Prostate gland (tissue), 2 donors: ENCODE measurements at regions not wholly inside any gene's neighbourhood (a gene's known extent, or its start where the extent isn't known, plus 50 kb on each side); places are given as distances from the start of the nearest gene placed in this dataset.

ENCODE experiments used
- CTCF ChIP-seq, 4 experiments: fragments of 200-600 bp in 2 of 4; fragments of 450-650 bp in 2 of 4; sonication (generic) in 2 of 4; IDR thresholded peaks; 1 replicate in 3 of 4; 2 replicates in 1 of 4; pipeline ENCODE4 v1.5.1; 2016 to 2019; ENCODE audit warnings: antibody characterized with exemption in 4 of 4, mild to moderate bottlenecking in 2 of 4, moderate library complexity in 2 of 4
- POLR2A ChIP-seq: fragments of 450-650 bp; IDR thresholded peaks from one replicate; pipeline ENCODE4 v1.6.1; 2016; ENCODE audit warnings: antibody characterized with exemption, mild to moderate bottlenecking
- POLR2AphosphoS5 ChIP-seq: sonication (generic); formaldehyde crosslinking; IDR thresholded peaks from one replicate; pipeline ENCODE4 v1.6.1; 2017; ENCODE audit warnings: antibody characterized with exemption

GRCh38 chr13:29925457-29926097 is 75.2 kb upstream of the UBL3 start:
- TF ChIP-seq CTCF (IDR thresholded peaks at IDR 0.05) = no peak
- TF ChIP-seq POLR2A = no peak
- peak; percentile 89 for TF ChIP-seq POLR2AphosphoS5
